SK-N-SH treated with all-trans-retinoic acid at 6 μM for 48 hours (cell line): ENCODE measurements at regions not wholly inside any gene's neighbourhood (a gene's known extent, or its start where the extent isn't known, plus 50 kb on each side); places are given as distances from the start of the nearest gene placed in this dataset.

Source experiments
- ATAC-seq: fragments of 200-7000 bp; cut with Tn5 transposase; 3 replicates; pipeline ENCODE4 v1.9.1; 2020; ENCODE audit warnings: mild to moderate bottlenecking, moderate library complexity
- ARNTL ChIP-seq: fragments of 450-650 bp; formaldehyde crosslinking; IDR thresholded peaks from 2 replicates; pipeline ENCODE4 v1.5.0; 2020; ENCODE audit warnings: low read depth, mild to moderate bottlenecking, moderate library complexity, borderline replicate concordance
- BACH2 ChIP-seq: fragments of 250-450 bp; sonication (Bioruptor Pico); IDR thresholded peaks from 2 replicates; pipeline ENCODE4 v1.9.0; 2021; ENCODE audit warnings: mild to moderate bottlenecking, borderline replicate concordance
- CSDC2 ChIP-seq: fragments of 250-450 bp; sonication (Bioruptor Pico); IDR thresholded peaks from 2 replicates; pipeline ENCODE4 v1.5.0; 2020; ENCODE audit warnings: mild to moderate bottlenecking, moderate library complexity
- GLIS3 ChIP-seq: fragments of 250-450 bp; sonication (Bioruptor Pico); IDR thresholded peaks from 2 replicates; pipeline ENCODE4 v1.5.0; 2020; ENCODE audit warnings: mild to moderate bottlenecking, moderate library complexity
- ISL1 ChIP-seq: fragments of 250-450 bp; sonication (Bioruptor Pico); IDR thresholded peaks from 2 replicates; pipeline ENCODE4 v2.1.2; 2022; ENCODE audit warnings: mild to moderate bottlenecking, moderate library complexity
- OSR1 ChIP-seq: fragments of 250-450 bp; sonication (Bioruptor Pico); IDR thresholded peaks from 2 replicates; pipeline ENCODE4 v1.8.0; 2022; ENCODE audit warnings: moderate library complexity, mild to moderate bottlenecking, inconsistent platforms
- PPARA ChIP-seq: fragments of 250-450 bp; sonication (Bioruptor Pico); IDR thresholded peaks from 2 replicates; pipeline ENCODE4 v1.5.0; 2020; ENCODE audit warnings: mild to moderate bottlenecking, borderline replicate concordance
- RARB ChIP-seq: fragments of 250-450 bp; sonication (Bioruptor Pico); IDR thresholded peaks from 2 replicates; pipeline ENCODE4 v1.8.0; 2021; ENCODE audit warnings: mild to moderate bottlenecking, moderate library complexity
- SNAI2 ChIP-seq: fragments of 250-450 bp; sonication (Bioruptor Pico); IDR thresholded peaks from 2 replicates; pipeline ENCODE4 v1.5.0; 2020; ENCODE audit warnings: mild to moderate bottlenecking, moderate library complexity
- TOX ChIP-seq: fragments of 250-450 bp; sonication (Bioruptor Pico); IDR thresholded peaks from 2 replicates; pipeline ENCODE4 v1.8.0; 2021; ENCODE audit warnings: mild to moderate bottlenecking, moderate library complexity, borderline replicate concordance
- ZC3H10 ChIP-seq: fragments of 250-450 bp; sonication (Bioruptor Pico); IDR thresholded peaks from 2 replicates; pipeline ENCODE4 v1.5.1; 2021; ENCODE audit warnings: mild to moderate bottlenecking, moderate library complexity
- ZFP3 ChIP-seq: fragments of 250-450 bp; sonication (Bioruptor Pico); IDR thresholded peaks from 2 replicates; pipeline ENCODE4 v1.5.0; 2020; ENCODE audit warnings: mild to moderate bottlenecking, moderate library complexity
- ZFP30 ChIP-seq: fragments of 450-650 bp; formaldehyde crosslinking; IDR thresholded peaks from 2 replicates; pipeline ENCODE4 v1.5.0; 2022; ENCODE audit warnings: mild to moderate bottlenecking, moderate library complexity
- ZNF565 ChIP-seq: fragments of 450-650 bp; formaldehyde crosslinking; conservative IDR thresholded peaks from 2 replicates; pipeline ENCODE4 v1.5.0; 2020; ENCODE audit warnings: low read depth, mild to moderate bottlenecking, moderate library complexity
- ZNF70 ChIP-seq: fragments of 450-650 bp; formaldehyde crosslinking; IDR thresholded peaks from 2 replicates; pipeline ENCODE4 v1.5.0; 2020; ENCODE audit warnings: mild to moderate bottlenecking, moderate library complexity
- ZNF8 ChIP-seq: fragments of 450-650 bp; formaldehyde crosslinking; IDR thresholded peaks from 2 replicates; pipeline ENCODE4 v1.5.0; 2020; ENCODE audit warnings: mild to moderate bottlenecking, moderate library complexity
- TF ChIP-seq, protein P1 (sequence below): fragments of 250-450 bp; sonication (Bioruptor Pico); IDR thresholded peaks from 2 replicates; pipeline ENCODE4 v1.8.0; 2021; ENCODE audit warnings: low read depth, mild to moderate bottlenecking, moderate library complexity, borderline replicate concordance
- TF ChIP-seq, protein P2 (sequence below): fragments of 250-450 bp; sonication (Bioruptor Pico); IDR thresholded peaks from 2 replicates; pipeline ENCODE4 v1.8.0; 2020; ENCODE audit warnings: mild to moderate bottlenecking, moderate library complexity, borderline replicate concordance
- TF ChIP-seq, protein P3 (sequence below): fragments of 250-450 bp; sonication (Bioruptor Pico); IDR thresholded peaks from 2 replicates; pipeline ENCODE4 v1.5.1; 2021; ENCODE audit warnings: mild to moderate bottlenecking, moderate library complexity
- TF ChIP-seq, protein P4 (sequence below): fragments of 250-450 bp; sonication (Bioruptor Pico); IDR thresholded peaks from 2 replicates; pipeline ENCODE4 v1.5.1; 2020; ENCODE audit warnings: low read depth, mild to moderate bottlenecking, moderate library complexity

DNA sequence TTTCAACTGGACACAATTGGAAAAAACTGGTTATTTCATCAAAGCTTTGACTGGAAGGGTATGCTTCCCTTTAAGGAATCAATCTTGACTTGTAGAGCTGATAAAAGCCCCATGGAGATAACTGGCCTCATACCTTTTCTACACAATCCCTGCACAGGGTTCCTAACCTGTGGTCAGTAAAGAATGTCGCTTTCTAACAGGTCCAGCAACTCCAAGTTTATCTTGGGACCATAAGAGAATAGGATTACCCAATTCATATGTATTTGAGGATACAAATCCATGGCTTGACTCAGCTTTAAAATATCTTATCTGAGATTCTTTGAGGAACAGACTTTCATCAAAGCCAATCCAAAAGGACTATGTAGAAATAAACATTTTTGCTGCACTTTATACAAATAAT lies 1399.8 kb upstream of the PABPC4L start (continued):
- TF ChIP-seq, protein P1, sequence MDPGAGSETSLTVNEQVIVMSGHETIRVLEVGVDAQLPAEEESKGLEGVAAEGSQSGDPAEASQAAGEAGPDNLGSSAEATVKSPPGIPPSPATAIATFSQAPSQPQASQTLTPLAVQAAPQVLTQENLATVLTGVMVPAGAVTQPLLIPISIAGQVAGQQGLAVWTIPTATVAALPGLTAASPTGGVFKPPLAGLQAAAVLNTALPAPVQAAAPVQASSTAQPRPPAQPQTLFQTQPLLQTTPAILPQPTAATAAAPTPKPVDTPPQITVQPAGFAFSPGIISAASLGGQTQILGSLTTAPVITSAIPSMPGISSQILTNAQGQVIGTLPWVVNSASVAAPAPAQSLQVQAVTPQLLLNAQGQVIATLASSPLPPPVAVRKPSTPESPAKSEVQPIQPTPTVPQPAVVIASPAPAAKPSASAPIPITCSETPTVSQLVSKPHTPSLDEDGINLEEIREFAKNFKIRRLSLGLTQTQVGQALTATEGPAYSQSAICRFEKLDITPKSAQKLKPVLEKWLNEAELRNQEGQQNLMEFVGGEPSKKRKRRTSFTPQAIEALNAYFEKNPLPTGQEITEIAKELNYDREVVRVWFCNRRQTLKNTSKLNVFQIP, result no peak
- no peak for TF ChIP-seq OSR1 (CRISPR knock-in tag)
- no peak for TF ChIP-seq TOX (CRISPR knock-in tag)
- no peak for TF ChIP-seq ZC3H10 (CRISPR knock-in tag)
- TF ChIP-seq, all 23 proteins: peak for 0

DNA sequence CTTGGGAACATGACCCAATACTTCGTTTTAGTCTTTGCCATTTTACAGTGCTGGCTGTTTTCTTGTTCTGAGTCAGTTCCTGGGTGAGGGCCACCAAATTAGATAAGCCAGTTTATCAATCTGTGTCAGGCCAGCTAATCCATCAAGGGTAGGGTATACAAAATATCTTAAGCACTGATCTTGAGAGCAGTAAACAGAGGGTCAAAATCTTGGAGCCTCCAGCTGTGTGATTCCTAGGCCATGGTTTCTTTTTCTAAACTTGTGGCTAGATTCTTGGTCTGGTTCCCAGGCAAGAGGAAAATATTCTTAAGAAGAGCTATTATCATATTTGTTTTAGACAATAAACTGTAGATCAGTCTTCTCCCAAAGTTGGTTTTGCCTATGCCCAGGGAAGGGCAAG lies 1396.6 kb upstream of the PABPC4L start:
- TF ChIP-seq, protein P2, sequence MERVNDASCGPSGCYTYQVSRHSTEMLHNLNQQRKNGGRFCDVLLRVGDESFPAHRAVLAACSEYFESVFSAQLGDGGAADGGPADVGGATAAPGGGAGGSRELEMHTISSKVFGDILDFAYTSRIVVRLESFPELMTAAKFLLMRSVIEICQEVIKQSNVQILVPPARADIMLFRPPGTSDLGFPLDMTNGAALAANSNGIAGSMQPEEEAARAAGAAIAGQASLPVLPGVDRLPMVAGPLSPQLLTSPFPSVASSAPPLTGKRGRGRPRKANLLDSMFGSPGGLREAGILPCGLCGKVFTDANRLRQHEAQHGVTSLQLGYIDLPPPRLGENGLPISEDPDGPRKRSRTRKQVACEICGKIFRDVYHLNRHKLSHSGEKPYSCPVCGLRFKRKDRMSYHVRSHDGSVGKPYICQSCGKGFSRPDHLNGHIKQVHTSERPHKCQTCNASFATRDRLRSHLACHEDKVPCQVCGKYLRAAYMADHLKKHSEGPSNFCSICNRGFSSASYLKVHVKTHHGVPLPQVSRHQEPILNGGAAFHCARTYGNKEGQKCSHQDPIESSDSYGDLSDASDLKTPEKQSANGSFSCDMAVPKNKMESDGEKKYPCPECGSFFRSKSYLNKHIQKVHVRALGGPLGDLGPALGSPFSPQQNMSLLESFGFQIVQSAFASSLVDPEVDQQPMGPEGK (CRISPR knock-in tag), result no peak
- TF ChIP-seq ZC3H10 (CRISPR knock-in tag) (no peak), OSR1 (CRISPR knock-in tag) (no peak), ISL1 (CRISPR knock-in tag) (no peak), ZNF8 (CRISPR knock-in tag) (no peak), RARB (CRISPR knock-in tag) (no peak), ZNF565 (CRISPR knock-in tag) (no peak), GLIS3 (CRISPR knock-in tag) (no peak), ZFP30 (CRISPR knock-in tag) (no peak), ARNTL (CRISPR knock-in tag) (no peak), ZNF70 (CRISPR knock-in tag) (no peak), TOX (CRISPR knock-in tag) (no peak), ZFP3 (CRISPR knock-in tag) (no peak), BACH2 (CRISPR knock-in tag) (no peak)
- TF ChIP-seq, protein P3, sequence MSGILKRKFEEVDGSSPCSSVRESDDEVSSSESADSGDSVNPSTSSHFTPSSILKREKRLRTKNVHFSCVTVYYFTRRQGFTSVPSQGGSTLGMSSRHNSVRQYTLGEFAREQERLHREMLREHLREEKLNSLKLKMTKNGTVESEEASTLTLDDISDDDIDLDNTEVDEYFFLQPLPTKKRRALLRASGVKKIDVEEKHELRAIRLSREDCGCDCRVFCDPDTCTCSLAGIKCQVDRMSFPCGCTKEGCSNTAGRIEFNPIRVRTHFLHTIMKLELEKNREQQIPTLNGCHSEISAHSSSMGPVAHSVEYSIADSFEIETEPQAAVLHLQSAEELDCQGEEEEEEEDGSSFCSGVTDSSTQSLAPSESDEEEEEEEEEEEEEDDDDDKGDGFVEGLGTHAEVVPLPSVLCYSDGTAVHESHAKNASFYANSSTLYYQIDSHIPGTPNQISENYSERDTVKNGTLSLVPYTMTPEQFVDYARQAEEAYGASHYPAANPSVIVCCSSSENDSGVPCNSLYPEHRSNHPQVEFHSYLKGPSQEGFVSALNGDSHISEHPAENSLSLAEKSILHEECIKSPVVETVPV (CRISPR knock-in tag), result no peak
- TF ChIP-seq, protein P4, sequence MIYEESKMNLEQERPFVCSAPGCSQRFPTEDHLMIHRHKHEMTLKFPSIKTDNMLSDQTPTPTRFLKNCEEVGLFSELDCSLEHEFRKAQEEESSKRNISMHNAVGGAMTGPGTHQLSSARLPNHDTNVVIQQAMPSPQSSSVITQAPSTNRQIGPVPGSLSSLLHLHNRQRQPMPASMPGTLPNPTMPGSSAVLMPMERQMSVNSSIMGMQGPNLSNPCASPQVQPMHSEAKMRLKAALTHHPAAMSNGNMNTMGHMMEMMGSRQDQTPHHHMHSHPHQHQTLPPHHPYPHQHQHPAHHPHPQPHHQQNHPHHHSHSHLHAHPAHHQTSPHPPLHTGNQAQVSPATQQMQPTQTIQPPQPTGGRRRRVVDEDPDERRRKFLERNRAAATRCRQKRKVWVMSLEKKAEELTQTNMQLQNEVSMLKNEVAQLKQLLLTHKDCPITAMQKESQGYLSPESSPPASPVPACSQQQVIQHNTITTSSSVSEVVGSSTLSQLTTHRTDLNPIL (CRISPR knock-in tag), result no peak
- ATAC-seq, result no peak

DNA sequence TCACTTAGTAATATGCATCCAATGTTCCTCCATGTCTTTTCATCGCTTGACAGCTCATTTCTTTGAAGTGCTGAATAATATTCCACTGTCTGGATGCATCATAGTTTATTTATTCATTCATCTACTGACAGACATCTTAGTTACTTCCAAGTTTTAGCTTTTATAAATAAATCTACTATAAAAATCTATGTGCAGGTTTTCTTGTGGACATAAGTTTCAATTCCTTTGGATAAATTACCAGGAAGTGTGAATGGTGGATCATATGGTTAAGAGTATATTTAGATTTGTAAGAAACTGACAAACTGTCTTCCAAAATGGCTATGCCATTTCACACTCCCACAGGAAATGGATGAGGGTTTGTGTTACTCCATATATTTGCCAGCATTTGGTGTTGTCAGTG lies 1392.9 kb upstream of the PABPC4L start:
- ATAC-seq, result no peak
- TF ChIP-seq SNAI2 (CRISPR knock-in tag), result no peak
- no peak for TF ChIP-seq GLIS3 (CRISPR knock-in tag)
- no peak for TF ChIP-seq ZC3H10 (CRISPR knock-in tag)
- no peak for TF ChIP-seq ZNF565 (CRISPR knock-in tag)
- TF ChIP-seq, protein P4 (CRISPR knock-in tag), result no peak
- no peak for TF ChIP-seq CSDC2
- TF ChIP-seq, protein P1, result no peak
- TF ChIP-seq ARNTL (CRISPR knock-in tag), result no peak
- no peak for TF ChIP-seq ZFP30 (CRISPR knock-in tag)
- TF ChIP-seq ISL1 (CRISPR knock-in tag), result no peak
- TF ChIP-seq ZNF70 (CRISPR knock-in tag), result no peak
- no peak for TF ChIP-seq PPARA (CRISPR knock-in tag)
- no peak for TF ChIP-seq BACH2 (CRISPR knock-in tag)
- TF ChIP-seq, protein P2 (CRISPR knock-in tag), result no peak
